NCI-H1694 (cell line): ENCODE measurements at regions not wholly inside any gene's neighbourhood (a gene's known extent, or its start where the extent isn't known, plus 50 kb on each side); places are given as distances from the start of the nearest gene placed in this dataset.
A peak's percentile ranks its signal among the peaks of the same experiment; 100 is the strongest.

Experiments used
- DNase-seq: peaks from one replicate; lab custom pipeline; 2025; lab: John Stamatoyannopoulos, UW

GRCh38 chr21:20646431-20647165, 351.6 kb upstream of the NCAM2 start:
- no peak for DNase-seq

DNA sequence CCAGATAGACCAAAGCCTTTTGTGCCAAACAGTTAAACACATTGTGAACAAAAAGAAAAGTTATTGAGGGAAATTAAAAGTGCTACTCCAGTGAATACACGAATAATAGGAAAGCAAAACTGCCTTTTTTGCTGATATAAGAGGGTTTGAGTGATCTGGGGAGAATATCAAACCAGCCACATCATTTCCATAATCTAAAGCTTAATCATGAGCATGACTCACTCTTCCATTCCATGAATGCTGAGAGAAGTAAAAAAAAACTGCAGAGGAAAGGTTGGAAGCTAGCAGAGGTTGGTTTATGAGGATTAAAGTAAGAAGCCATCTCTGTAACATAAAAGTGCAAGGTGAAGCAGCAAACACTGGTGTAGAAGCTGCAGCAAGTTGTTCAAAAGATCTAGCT, 350.6 kb upstream of the NCAM2 start:
- DNase-seq: no peak

DNA sequence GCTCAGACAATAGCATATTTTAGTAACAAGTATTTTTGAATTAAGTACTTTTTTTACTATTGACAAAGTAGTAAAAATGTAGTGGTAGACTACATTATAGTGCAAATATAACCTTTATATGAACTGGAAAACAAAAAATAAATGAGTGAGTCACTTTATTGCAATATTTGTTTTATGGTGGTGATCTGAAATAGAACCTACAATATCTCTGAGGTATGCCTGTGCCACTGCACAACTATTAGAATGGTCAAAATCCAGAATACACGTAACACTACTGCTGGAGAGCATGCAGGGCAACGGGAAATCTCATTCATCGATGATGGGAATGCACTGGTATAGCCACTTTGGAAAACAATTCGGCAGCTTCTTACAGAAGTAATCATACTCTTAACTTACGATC, 349.0 kb upstream of the NCAM2 start:
- DNase-seq: no peak

DNA sequence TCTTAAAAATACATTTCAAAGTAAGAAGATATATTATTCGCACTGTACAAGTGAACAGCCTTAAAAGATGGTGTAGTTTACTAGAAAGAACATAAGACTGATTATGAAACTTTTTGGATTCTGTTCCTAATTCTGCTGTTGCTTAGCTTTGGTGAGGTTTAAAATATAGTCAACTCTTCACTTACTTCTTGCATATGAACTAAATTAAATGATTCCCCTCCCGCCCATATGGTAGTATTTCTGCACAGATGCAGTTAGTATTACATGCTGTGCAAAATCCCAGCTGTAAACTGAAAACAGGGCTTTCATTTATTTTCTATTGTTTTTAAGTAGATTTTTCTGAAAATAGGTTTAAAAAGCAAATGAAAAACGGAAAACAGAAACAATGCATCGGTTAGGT, 345.4 kb upstream of the NCAM2 start:
- no peak for DNase-seq

DNA sequence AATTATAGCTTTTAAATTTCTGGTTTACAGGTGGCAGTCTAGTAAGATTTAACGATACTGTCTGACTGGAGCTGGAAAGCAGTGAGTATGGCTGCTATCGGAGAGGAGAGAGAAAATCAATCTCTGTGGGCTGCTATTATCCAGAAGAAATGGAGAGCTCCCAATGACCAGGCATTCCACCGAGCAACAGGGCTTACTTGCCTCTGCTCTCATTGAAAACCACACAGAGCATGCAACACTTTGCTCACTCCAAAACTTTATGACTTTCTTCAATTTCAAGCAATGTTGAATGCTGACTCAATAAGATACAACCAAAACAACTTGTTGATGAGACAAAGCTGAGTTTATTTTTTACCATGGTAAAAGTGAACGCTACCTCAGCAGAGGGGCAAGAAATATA, 337.0 kb upstream of the NCAM2 start:
- DNase-seq: no peak

DNA sequence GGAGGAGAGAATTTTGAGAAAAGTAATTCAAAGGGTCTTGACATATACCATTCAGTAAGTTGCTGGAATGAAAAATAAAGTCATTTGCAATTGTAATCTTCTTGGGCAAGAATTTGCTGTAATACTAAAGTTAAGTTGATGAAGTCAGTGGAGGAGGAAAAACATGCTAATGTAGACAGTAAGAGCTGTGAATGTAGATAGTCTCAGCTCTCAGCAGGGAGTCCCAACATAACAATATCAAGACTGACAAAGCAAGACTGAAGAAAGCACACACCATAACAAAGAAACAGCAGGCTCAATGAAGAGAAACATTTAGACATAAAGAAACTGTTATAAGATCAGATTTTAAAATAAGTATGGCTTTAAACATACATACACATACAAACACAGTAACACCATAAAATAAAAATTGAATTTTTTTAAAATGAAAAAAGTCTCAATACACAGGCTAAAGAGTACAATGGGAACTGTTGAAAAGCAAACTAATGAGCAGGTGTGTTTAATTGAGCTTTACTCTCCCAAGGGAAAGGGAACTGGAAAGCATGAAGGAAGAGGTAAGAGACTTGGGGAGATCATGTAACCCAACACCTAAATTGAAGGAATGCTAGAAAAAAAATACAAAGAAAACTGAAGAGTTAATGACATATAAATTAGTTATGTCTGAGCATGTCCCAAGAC, 336.3 kb upstream of the NCAM2 start:
- DNase-seq: no peak

- no peak for DNase-seq
These were observed 335.7 kb upstream of the NCAM2 start for GRCh38 chr21:20662514-20662913.

DNA sequence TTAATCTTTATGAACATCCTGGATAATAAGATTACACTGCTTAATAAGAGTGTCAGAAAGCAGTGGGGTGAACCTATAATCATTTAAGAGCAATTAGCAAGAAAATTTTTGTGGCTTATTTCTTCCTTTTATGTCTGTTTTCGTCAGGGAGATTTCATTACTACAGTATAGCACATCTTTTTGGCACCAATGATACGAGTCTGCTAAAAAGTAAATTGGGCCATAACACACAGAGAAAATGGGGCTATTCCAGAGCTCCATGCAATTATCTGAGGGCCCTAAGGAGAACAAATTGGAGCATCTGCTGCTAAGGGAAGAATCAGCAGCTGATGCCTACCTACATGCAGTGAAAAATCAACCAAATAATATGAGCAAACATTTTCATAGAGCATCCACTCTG, 330.3 kb upstream of the NCAM2 start:
- no peak for DNase-seq

- no peak for DNase-seq
These were observed 312.7 kb upstream of the NCAM2 start for GRCh38 chr21:20685475-20685874.

- DNase-seq: no peak
These were observed 299.6 kb upstream of the NCAM2 start for GRCh38 chr21:20698585-20698984.

GRCh38 chr21:20701235-20701634, 297.0 kb upstream of the NCAM2 start:
- DNase-seq: no peak

- no peak for DNase-seq
These were observed 295.0 kb upstream of the NCAM2 start for GRCh38 chr21:20703112-20703767.

- no peak for DNase-seq
These were observed 277.6 kb upstream of the NCAM2 start for GRCh38 chr21:20720623-20721022.

DNA sequence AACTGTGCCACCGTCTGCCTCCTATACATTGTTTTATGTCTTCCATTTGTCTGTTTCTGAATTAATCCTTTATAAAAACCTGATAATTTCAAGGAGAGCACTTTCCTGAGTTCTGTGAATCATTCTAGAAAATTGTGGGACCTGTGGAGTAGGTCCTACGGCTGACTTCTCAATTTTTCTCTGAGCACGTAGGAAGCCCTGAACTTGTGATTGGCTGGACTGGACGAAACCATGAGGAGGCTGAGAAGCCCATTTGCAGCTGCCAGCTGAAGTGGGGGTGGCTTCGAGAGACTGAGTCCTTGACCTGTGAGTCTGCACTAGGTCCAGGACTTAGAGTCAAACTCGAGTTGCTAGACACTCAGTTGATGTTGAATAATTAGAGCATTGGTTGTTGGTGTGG, 277.1 kb upstream of the NCAM2 start:
- no peak for DNase-seq

GRCh38 chr21:20728691-20729090, 269.5 kb upstream of the NCAM2 start:
- no peak for DNase-seq

GRCh38 chr21:20729376-20729775, 268.8 kb upstream of the NCAM2 start:
- no peak for DNase-seq

DNA sequence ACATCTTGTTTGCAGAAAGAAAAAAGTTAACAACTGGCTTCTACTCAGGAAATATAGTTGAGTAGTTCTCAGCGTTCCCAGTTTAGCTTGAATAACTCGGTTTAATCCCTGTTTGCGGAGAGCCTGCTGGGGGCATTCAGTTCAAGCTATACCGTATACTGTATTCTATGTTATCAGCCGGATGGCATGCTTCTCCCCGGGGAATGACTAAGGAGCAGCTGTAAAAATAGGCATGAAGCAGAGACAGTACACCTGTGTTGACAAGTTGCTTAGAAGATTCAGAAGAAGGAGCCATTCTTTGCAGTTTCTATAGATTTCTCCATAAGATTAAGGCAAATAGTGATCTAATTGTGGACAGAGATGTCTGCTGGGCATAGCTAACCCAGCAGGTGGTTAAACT, 267.8 kb upstream of the NCAM2 start:
- DNase-seq: no peak

DNA sequence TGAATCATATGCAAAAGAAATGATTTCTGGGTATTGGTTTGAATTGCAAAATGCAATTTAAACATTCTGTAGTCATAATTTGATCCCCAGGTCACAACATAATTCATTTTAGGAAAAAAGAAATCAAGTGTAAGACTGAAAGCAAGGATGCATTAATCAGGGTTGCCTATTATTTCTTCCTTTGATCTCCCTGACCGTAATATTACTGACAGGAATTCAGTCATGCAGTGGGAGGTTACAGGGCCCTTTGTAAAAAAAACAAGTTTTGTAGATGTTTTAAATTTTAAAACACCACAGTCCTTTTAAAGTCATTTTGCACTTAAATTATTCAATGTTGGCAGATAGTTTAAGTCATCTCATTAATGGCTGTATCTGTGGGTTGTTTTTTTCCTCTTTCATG, 263.0 kb upstream of the NCAM2 start:
- DNase-seq: no peak

GRCh38 chr21:20737227-20737913, 260.8 kb upstream of the NCAM2 start:
- no peak for DNase-seq

GRCh38 chr21:20739421-20739820, 258.8 kb upstream of the NCAM2 start:
- peak; percentile 3 for DNase-seq

GRCh38 chr21:20741445-20741844, 256.8 kb upstream of the NCAM2 start:
- no peak for DNase-seq

GRCh38 chr21:20760221-20760620, 238.0 kb upstream of the NCAM2 start:
- DNase-seq: no peak

GRCh38 chr21:20774737-20775136, 223.5 kb upstream of the NCAM2 start:
- no peak for DNase-seq
